Ascending aorta (tissue), 2 donors: ENCODE measurements at regions not wholly inside any gene's neighbourhood (a gene's known extent, or its start where the extent isn't known, plus 50 kb on each side); places are given as distances from the start of the nearest gene placed in this dataset.

ENCODE experiments used
- DNase-seq, 2 donors: peaks; one replicate each; pipeline ENCODE4 v3.0.0-alpha.2; 2019; ENCODE audit warnings: low spot score in 2 of 2
- H3K27ac ChIP-seq, 2 donors: fragments of 200-600 bp; sonication (generic); one replicate each; pipeline ENCODE4 v1.5.1; 2016 to 2017; ENCODE audit warnings: mild to moderate bottlenecking in 1 of 2
- H3K27me3 ChIP-seq: fragments of 200-600 bp; sonication (generic); one replicate; pipeline ENCODE4 v1.5.1; 2017
- H3K36me3 ChIP-seq, 2 donors: fragments of 200-600 bp; sonication (generic); one replicate each; pipeline ENCODE4 v1.5.1; 2016
- H3K4me1 ChIP-seq, 2 donors: fragments of 200-600 bp; sonication (generic); one replicate each; pipeline ENCODE4 v1.5.1; 2016 to 2017; ENCODE audit warnings: mild to moderate bottlenecking in 1 of 2
- H3K4me3 ChIP-seq, 2 donors: fragments of 200-600 bp; sonication (generic); one replicate each; pipeline ENCODE4 v1.5.1; 2016 to 2017; ENCODE audit warnings: mild to moderate bottlenecking in 1 of 2
- H3K9me3 ChIP-seq, 2 donors: fragments of 200-600 bp; sonication (generic); one replicate each; pipeline ENCODE4 v1.5.1; 2016
- intact Hi-C: fragments of 100-400 bp; cut with DNase I; formaldehyde crosslinking; loops from one replicate; pipeline ENCODE4 v1.15.1; 2023
- TF ChIP-seq, protein P1 (sequence below), 3 experiments: fragments of 200-600 bp in 2 of 3; fragments of 450-650 bp in 1 of 3; sonication (generic) in 2 of 3; IDR thresholded peaks; one replicate each; pipeline ENCODE4 v1.5.1; 2016 to 2019; ENCODE audit warnings: antibody characterized with exemption in 3 of 3, mild to moderate bottlenecking in 1 of 3, moderate library complexity in 1 of 3

GRCh38 chr9:113646946-113647914 is 183.7 kb downstream of the RGS3 start:
- peak in 1 of 2 donors; percentile 46 for DNase-seq
- peaks cover 0 to 7% of the 10 kb centered on the region in 2 donors for H3K4me1 ChIP-seq

DNA sequence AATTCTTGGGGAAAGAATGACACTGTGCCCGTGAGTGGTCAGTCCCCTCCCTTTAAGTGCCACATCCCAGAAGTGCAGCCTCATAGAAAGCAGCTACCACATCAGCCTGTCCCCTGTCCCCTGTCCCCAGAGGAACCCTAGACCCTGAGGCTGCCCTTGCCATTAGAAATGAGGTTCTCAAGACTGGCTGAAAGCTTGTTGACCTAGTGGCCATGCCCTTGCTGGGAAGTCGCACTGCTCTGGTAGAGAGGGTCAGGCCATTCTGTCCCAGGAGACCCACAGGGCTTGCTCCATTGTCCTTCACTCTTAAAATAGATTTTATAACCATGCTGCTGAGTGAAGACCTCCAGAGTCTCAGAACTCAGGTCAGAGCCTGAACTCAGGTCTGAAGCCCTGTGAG is 184.5 kb downstream of the RGS3 start:
- TF ChIP-seq, protein P1, sequence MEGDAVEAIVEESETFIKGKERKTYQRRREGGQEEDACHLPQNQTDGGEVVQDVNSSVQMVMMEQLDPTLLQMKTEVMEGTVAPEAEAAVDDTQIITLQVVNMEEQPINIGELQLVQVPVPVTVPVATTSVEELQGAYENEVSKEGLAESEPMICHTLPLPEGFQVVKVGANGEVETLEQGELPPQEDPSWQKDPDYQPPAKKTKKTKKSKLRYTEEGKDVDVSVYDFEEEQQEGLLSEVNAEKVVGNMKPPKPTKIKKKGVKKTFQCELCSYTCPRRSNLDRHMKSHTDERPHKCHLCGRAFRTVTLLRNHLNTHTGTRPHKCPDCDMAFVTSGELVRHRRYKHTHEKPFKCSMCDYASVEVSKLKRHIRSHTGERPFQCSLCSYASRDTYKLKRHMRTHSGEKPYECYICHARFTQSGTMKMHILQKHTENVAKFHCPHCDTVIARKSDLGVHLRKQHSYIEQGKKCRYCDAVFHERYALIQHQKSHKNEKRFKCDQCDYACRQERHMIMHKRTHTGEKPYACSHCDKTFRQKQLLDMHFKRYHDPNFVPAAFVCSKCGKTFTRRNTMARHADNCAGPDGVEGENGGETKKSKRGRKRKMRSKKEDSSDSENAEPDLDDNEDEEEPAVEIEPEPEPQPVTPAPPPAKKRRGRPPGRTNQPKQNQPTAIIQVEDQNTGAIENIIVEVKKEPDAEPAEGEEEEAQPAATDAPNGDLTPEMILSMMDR (IDR thresholded peaks at IDR 0.05): no peak
- Histone ChIP-seq H3K4me3 (no peak overlapping the region), H3K9me3 (no peaks in the 10 kb centered on the region), H3K36me3 (no peaks in the 10 kb centered on the region), H3K27ac (peak overlapping the region in 1 of 2 donors; percentile 5), H3K27me3 (no peaks in the 10 kb centered on the region), H3K4me1 (peaks cover 0 to 7% of the 10 kb centered on the region in 2 donors)
- peak in 1 of 2 donors; percentile 61 for DNase-seq
- intact Hi-C loops: no loop called here

More at GRCh38 chr9:113646946-113647914, 183.7 kb downstream of the RGS3 start:
- intact Hi-C loops: no loop called here
- peak overlapping the region in 1 of 2 donors; percentile 5 for H3K27ac ChIP-seq
- TF ChIP-seq, protein P1 (IDR thresholded peaks at IDR 0.05): no peak
- no peaks in the 10 kb centered on the region for H3K36me3 ChIP-seq
- no peaks in the 10 kb centered on the region for H3K9me3 ChIP-seq
- no peaks in the 10 kb centered on the region for H3K27me3 ChIP-seq
- no peak overlapping the region for H3K4me3 ChIP-seq

GRCh38 chr9:113648586-113648985 is 185.1 kb downstream of the RGS3 start:
- Histone ChIP-seq H3K27ac (no peak overlapping the region), H3K36me3 (no peaks in the 10 kb centered on the region), H3K4me3 (no peak overlapping the region), H3K9me3 (no peaks in the 10 kb centered on the region), H3K4me1 (peaks cover 0 to 7% of the 10 kb centered on the region in 2 donors), H3K27me3 (no peaks in the 10 kb centered on the region)
- no peak for DNase-seq
- intact Hi-C loops: no loop called here
- TF ChIP-seq, protein P1 (IDR thresholded peaks at IDR 0.05): no peak

- peak in 1 of 2 donors; percentile 61 for DNase-seq
- H3K36me3 ChIP-seq: no peaks in the 10 kb centered on the region
- H3K9me3 ChIP-seq: no peaks in the 10 kb centered on the region
- H3K27ac ChIP-seq: no peak overlapping the region
- no peaks in the 10 kb centered on the region for H3K27me3 ChIP-seq
- intact Hi-C loops: no loop called here
- peaks cover 0 to 7% of the 10 kb centered on the region in 2 donors for H3K4me1 ChIP-seq
- TF ChIP-seq, protein P1 (IDR thresholded peaks at IDR 0.05): no peak
- H3K4me3 ChIP-seq: no peak overlapping the region
These were observed 185.5 kb downstream of the RGS3 start for GRCh38 chr9:113649054-113649453.

DNA sequence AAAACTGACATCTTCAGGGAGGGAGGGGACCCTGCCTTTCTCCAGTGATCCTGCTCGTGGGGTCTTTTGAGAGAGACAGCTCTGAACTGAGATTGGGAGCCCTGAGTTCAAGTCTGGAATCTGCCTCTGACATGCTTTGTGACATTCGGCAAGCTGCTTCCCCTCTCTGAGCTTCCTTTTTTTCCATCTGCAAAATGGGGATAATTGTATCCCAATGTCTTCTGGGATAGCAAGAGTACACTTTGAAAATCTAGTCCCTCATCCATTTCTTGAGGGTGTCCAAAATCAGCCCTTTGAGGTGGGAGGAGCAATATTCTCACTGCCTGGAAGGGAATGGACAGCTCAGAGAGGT is 186.3 kb downstream of the RGS3 start:
- no peaks in the 10 kb centered on the region for H3K36me3 ChIP-seq
- H3K27me3 ChIP-seq: no peaks in the 10 kb centered on the region
- DNase-seq: no peak
- intact Hi-C loops: no loop called here
- no peak overlapping the region for H3K27ac ChIP-seq
- no peaks in the 10 kb centered on the region for H3K9me3 ChIP-seq
- TF ChIP-seq, protein P1 (IDR thresholded peaks at IDR 0.05): no peak
- H3K4me3 ChIP-seq: no peak overlapping the region
- peaks cover 5 to 15% of the 10 kb centered on the region in 2 donors for H3K4me1 ChIP-seq
